NT2/D1 (cell line): ENCODE measurements at regions not wholly inside any gene's neighbourhood (a gene's known extent, or its start where the extent isn't known, plus 50 kb on each side); places are given as distances from the start of the nearest gene placed in this dataset.

Source experiments
- DNase-seq: peaks from one replicate; pipeline ENCODE4 v3.0.0-alpha.2; 2011; ENCODE audit warnings: low read depth, low spot score
- H3K27me3 ChIP-seq: 2 replicates; pipeline ENCODE4 v1.6.0; 2011; ENCODE audit warnings: mild to moderate bottlenecking; ENCODE audit not compliant: insufficient read length, insufficient read depth
- H3K36me3 ChIP-seq: 2 replicates; pipeline ENCODE4 v1.6.1; 2011; ENCODE audit warnings: mild to moderate bottlenecking, low read length, mixed read lengths; ENCODE audit not compliant: insufficient read depth, insufficient read length
- H3K4me1 ChIP-seq: 2 replicates; pipeline ENCODE4 v1.5.1; 2011; ENCODE audit not compliant: insufficient read depth, insufficient read length
- H3K4me3 ChIP-seq: 2 replicates; pipeline ENCODE4 v1.5.1; 2011; ENCODE audit warnings: low read depth; ENCODE audit not compliant: insufficient read length
- H3K9ac ChIP-seq: 2 replicates; pipeline ENCODE4 v1.6.0; 2011; ENCODE audit warnings: low read depth; ENCODE audit not compliant: insufficient read length
- H3K9me3 ChIP-seq: 2 replicates; pipeline ENCODE4 v1.5.1; 2011; ENCODE audit warnings: mild to moderate bottlenecking, low read length; ENCODE audit not compliant: insufficient read depth
- SUZ12 ChIP-seq: IDR thresholded peaks from 2 replicates; pipeline ENCODE4 v1.6.1; 2011; ENCODE audit not compliant: insufficient read length, insufficient read depth; ENCODE audit errors: extremely low read depth
- YY1 ChIP-seq: IDR thresholded peaks from 2 replicates; pipeline ENCODE4 v1.6.1; 2011; ENCODE audit not compliant: insufficient read length, insufficient read depth
- ZNF274 ChIP-seq: IDR thresholded peaks from 2 replicates; pipeline ENCODE4 v1.6.1; 2011; ENCODE audit warnings: mild to moderate bottlenecking, low read depth, low read length

- no peaks in the 10 kb centered on the region for H3K36me3 ChIP-seq
- H3K4me3 ChIP-seq = no peak overlapping the region
- no peaks in the 10 kb centered on the region for H3K4me1 ChIP-seq
- no peak for DNase-seq
- TF ChIP-seq YY1 (no peak), SUZ12 (no peak), ZNF274 (no peak)
- no peaks in the 10 kb centered on the region; the same call in 1 of the 2 replicates for H3K9me3 ChIP-seq
- H3K27me3 ChIP-seq = no peaks in the 10 kb centered on the region
- H3K9ac ChIP-seq = no peak overlapping the region
Measured at GRCh38 chr2:145702305-145702704, 1182.4 kb upstream of the ZEB2 start.

DNA sequence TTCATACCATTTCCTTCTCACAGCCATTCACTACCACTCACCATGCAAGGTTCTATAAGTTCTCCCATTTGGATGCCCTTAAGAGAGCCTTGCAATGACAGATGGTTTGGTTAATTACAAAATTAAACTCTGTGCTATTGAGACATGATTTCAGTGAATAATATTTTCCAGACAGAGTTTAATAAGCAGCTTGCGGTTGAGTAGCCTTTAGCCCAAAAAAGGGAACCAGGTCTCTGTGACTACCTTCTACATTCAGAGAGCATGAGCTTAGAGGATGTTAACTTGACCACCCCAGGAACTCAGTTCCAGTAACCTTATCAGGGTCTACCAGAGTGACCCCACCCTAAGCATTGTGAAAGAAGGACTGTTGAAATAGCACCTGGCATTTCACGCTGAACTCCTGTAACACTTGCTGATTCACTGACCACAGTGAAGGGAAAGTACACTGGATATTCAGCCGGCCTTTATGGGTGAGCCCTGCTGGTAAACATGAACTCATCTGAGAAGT, 1173.1 kb upstream of the ZEB2 start:
- no peak for TF ChIP-seq SUZ12
- TF ChIP-seq YY1 = no peak
- TF ChIP-seq ZNF274 = no peak
- Histone ChIP-seq H3K9ac (no peak overlapping the region), H3K9me3 (no peaks in the 10 kb centered on the region), H3K4me3 (no peak overlapping the region), H3K27me3 (no peaks in the 10 kb centered on the region), H3K36me3 (no peaks in the 10 kb centered on the region), H3K4me1 (no peaks in the 10 kb centered on the region)
- no peak for DNase-seq

DNA sequence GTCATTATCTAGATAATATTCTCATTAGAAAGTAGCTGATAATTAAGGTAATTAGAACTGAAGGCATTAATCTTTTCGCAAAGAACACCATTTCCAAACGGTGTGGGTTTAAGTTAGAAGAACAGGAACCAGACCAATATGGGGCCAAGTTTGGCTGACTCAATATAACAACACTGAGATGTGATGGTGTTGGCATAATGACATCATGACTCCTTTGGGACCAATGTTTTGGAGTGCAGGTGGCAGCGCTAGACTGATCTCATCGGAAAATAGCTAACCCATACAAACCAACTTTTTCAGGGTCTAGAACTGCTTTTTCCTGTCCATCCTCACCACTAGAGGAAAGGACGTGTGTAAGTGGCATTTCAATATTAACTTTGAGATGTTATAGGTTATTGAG, 1171.7 kb upstream of the ZEB2 start:
- Histone ChIP-seq H3K27me3 (no peaks in the 10 kb centered on the region), H3K4me1 (no peaks in the 10 kb centered on the region), H3K36me3 (no peaks in the 10 kb centered on the region), H3K9ac (no peak overlapping the region), H3K4me3 (no peak overlapping the region), H3K9me3 (no peaks in the 10 kb centered on the region)
- TF ChIP-seq YY1 (no peak), SUZ12 (no peak), ZNF274 (no peak)
- no peak for DNase-seq

DNA sequence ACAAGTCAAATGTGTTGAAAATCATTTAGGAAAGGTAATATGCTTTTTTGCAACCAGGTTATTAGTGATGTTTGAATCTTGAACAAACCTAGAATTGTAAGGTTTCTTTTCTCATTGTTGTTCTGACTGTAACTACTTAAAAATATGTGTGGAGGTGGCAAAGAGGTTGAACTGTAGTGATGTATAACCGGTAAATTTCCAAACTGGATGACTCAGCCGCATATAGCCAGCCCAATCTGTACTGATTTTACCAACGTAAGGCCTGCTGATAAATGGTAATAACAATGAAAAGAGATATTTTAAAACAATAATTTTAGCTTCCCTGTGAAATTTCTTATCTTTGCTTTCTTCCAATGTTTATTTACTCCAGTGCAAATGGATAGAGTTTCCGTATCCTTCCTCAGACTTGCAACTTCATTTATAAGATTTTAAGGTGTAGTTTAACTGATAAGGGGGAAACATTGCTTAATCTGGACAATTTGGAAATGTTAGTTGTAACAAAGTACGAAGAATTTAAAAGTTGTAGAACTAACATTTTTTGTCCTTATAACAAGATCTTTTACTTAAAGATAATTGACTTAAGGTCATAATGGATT, 1170.4 kb upstream of the ZEB2 start:
- H3K9me3 ChIP-seq = no peaks in the 10 kb centered on the region
- no peaks in the 10 kb centered on the region for H3K36me3 ChIP-seq
- DNase-seq = no peak
- no peaks in the 10 kb centered on the region for H3K4me1 ChIP-seq
- H3K27me3 ChIP-seq = no peaks in the 10 kb centered on the region
- no peak overlapping the region for H3K4me3 ChIP-seq
- H3K9ac ChIP-seq = no peak overlapping the region
- TF ChIP-seq SUZ12 (no peak), YY1 (no peak), ZNF274 (no peak)

- Histone ChIP-seq H3K36me3 (no peaks in the 10 kb centered on the region), H3K9me3 (no peaks in the 10 kb centered on the region), H3K4me3 (no peak overlapping the region), H3K9ac (no peak overlapping the region), H3K27me3 (no peaks in the 10 kb centered on the region), H3K4me1 (no peaks in the 10 kb centered on the region)
- TF ChIP-seq YY1 (no peak), SUZ12 (no peak), ZNF274 (no peak)
- DNase-seq = no peak
Measured at GRCh38 chr2:145689277-145689676, 1169.4 kb upstream of the ZEB2 start.

DNA sequence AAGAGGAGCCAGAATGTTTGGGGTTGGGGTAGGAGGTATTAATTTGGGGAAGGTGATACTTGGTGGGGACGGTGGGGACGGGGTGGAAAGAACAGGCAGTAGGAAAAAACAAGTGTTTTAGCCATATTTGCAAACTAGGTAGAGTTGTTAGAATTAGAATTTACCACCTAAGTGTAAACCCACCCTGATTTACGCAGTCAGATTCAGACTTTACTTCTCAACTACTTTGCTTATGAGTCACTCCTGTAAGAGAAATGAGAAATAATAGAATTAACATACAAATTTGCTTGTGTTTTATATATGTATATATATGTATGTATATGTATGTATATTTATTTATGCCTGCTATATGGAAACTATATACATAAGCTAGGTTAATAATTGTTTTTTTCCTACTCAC, 1168.2 kb upstream of the ZEB2 start:
- Histone ChIP-seq H3K9ac (no peak overlapping the region), H3K4me1 (no peaks in the 10 kb centered on the region), H3K36me3 (no peaks in the 10 kb centered on the region), H3K27me3 (no peaks in the 10 kb centered on the region), H3K9me3 (no peaks in the 10 kb centered on the region), H3K4me3 (no peak overlapping the region)
- no peak for TF ChIP-seq SUZ12
- no peak for TF ChIP-seq ZNF274
- no peak for TF ChIP-seq YY1
- DNase-seq = no peak

- no peaks in the 10 kb centered on the region for H3K27me3 ChIP-seq
- H3K4me1 ChIP-seq = no peaks in the 10 kb centered on the region
- H3K36me3 ChIP-seq = no peaks in the 10 kb centered on the region
- TF ChIP-seq YY1 (no peak), SUZ12 (no peak)
- no peak overlapping the region for H3K4me3 ChIP-seq
- no peaks in the 10 kb centered on the region for H3K9me3 ChIP-seq
- no peak for DNase-seq
- no peak overlapping the region for H3K9ac ChIP-seq
Measured at GRCh38 chr2:145687442-145688134, 1167.7 kb upstream of the ZEB2 start.
